ENCODE measurements at regions not wholly inside any gene's neighbourhood (a gene's known extent, or its start where the extent isn't known, plus 50 kb on each side); places are given as distances from the start of the nearest gene placed in this dataset.

- no peaks in the 10 kb centered on the region for H3K36me3 ChIP-seq (ENCODE audit: control insufficient read depth in 2 of 2, extremely low read depth in 1 of 2, insufficient read depth in 2 of 2, low read length in 2 of 2)
- no peak overlapping the region for H3K4me2 ChIP-seq (ENCODE audit: control insufficient read depth, extremely low read depth, insufficient read depth, low read depth, low read length)
- H3K4me1 ChIP-seq (ENCODE audit: control insufficient read depth, extremely low read depth, insufficient read depth, low read length) = no peaks in the 10 kb centered on the region
- no peaks in the 10 kb centered on the region for H3K27me3 ChIP-seq (ENCODE audit: control insufficient read depth, extremely low read depth, insufficient read depth, low read length)
- H2AFZ ChIP-seq (ENCODE audit: control insufficient read depth, low read length) = no peak overlapping the region
- H3K4me3 ChIP-seq (ENCODE audit: control insufficient read depth in 2 of 3, extremely low read depth in 1 of 3, insufficient read depth in 2 of 3, low read depth in 1 of 3, low read length in 3 of 3) = no peak overlapping the region
- TF ChIP-seq CTCF (optimal IDR thresholded peaks at IDR 0.05 in 1 of 3, IDR thresholded peaks at IDR 0.05 in 1 of 3, conservative IDR thresholded peaks at IDR 0.05 in 1 of 3; ENCODE audit: extremely low read depth in 1 of 3, insufficient read depth in 2 of 3, low read length in 3 of 3) (no peak), EZH2 (IDR thresholded peaks at IDR 0.05; ENCODE audit: low read length) (no peak)
- H3K27ac ChIP-seq (ENCODE audit: control insufficient read depth, insufficient read depth, low read length) = no peak overlapping the region
- H4K20me1 ChIP-seq (ENCODE audit: control insufficient read depth, extremely low read depth, insufficient read depth, low read length) = no peaks in the 10 kb centered on the region
- H3K79me2 ChIP-seq (ENCODE audit: control insufficient read depth, insufficient read depth, low read length) = no peaks in the 10 kb centered on the region
- H3K9me1 ChIP-seq (ENCODE audit: control insufficient read depth, extremely low read depth, insufficient read depth, low read length) = no peaks in the 10 kb centered on the region
- H3K9ac ChIP-seq (ENCODE audit: control insufficient read depth, extremely low read depth, insufficient read depth, low read length) = no peak overlapping the region
- FAIRE-seq (no peak), DNase-seq (ENCODE audit: low read depth, low spot score) (no peak)
- no peaks in the 10 kb centered on the region for H3K9me3 ChIP-seq (ENCODE audit: control insufficient read depth, low read depth, low read length)
- dilution Hi-C loops (cut with MboI; ENCODE audit: extremely low pct_ligation_motif_present, low sequenced_read_pairs) = no loop called here
These were observed 295.5 kb downstream of the PLOD2 start for GRCh38 chr3:145865399-145866018.

GRCh38 chr3:145869958-145870357 is 291.0 kb downstream of the PLOD2 start:
- Histone ChIP-seq H3K9me1 (ENCODE audit: control insufficient read depth, extremely low read depth, insufficient read depth, low read length) (no peaks in the 10 kb centered on the region), H3K9ac (ENCODE audit: control insufficient read depth, extremely low read depth, insufficient read depth, low read length) (no peak overlapping the region), H3K9me3 (ENCODE audit: control insufficient read depth, low read depth, low read length) (no peaks in the 10 kb centered on the region), H3K4me3 (ENCODE audit: control insufficient read depth in 2 of 3, extremely low read depth in 1 of 3, insufficient read depth in 2 of 3, low read depth in 1 of 3, low read length in 3 of 3) (no peak overlapping the region), H3K27me3 (ENCODE audit: control insufficient read depth, extremely low read depth, insufficient read depth, low read length) (no peaks in the 10 kb centered on the region), H3K27ac (ENCODE audit: control insufficient read depth, insufficient read depth, low read length) (no peak overlapping the region), H3K4me2 (ENCODE audit: control insufficient read depth, extremely low read depth, insufficient read depth, low read depth, low read length) (no peak overlapping the region), H3K36me3 (ENCODE audit: control insufficient read depth in 2 of 2, extremely low read depth in 1 of 2, insufficient read depth in 2 of 2, low read length in 2 of 2) (no peaks in the 10 kb centered on the region), H3K4me1 (ENCODE audit: control insufficient read depth, extremely low read depth, insufficient read depth, low read length) (no peaks in the 10 kb centered on the region), H4K20me1 (ENCODE audit: control insufficient read depth, extremely low read depth, insufficient read depth, low read length) (no peaks in the 10 kb centered on the region), H3K79me2 (ENCODE audit: control insufficient read depth, insufficient read depth, low read length) (no peaks in the 10 kb centered on the region), H2AFZ (ENCODE audit: control insufficient read depth, low read length) (no peak overlapping the region)
- DNase-seq (ENCODE audit: low read depth, low spot score) = no peak
- dilution Hi-C loops (cut with MboI; ENCODE audit: extremely low pct_ligation_motif_present, low sequenced_read_pairs) = no loop called here
- TF ChIP-seq EZH2 (IDR thresholded peaks at IDR 0.05; ENCODE audit: low read length) (no peak), CTCF (optimal IDR thresholded peaks at IDR 0.05 in 1 of 3, IDR thresholded peaks at IDR 0.05 in 1 of 3, conservative IDR thresholded peaks at IDR 0.05 in 1 of 3; ENCODE audit: extremely low read depth in 1 of 3, insufficient read depth in 2 of 3, low read length in 3 of 3) (no peak)
- FAIRE-seq = no peak
